CD4-positive, alpha-beta T cell treated with Interleukin-6 at 100 ng/mL for 8 hours (primary cell): ENCODE measurements at regions not wholly inside any gene's neighbourhood (a gene's known extent, or its start where the extent isn't known, plus 50 kb on each side); places are given as distances from the start of the nearest gene placed in this dataset.
"Not testable (repeated sequence)": the region's sequence is repeated elsewhere in the genome, so short reads cannot be mapped to it uniquely, and the experiment has no call there.

ENCODE experiments used
- DNase-seq: peaks from one replicate; pipeline ENCODE4 v3.0.0-alpha.2; 2020; ENCODE audit warnings: mixed read lengths, low spot score

DNA sequence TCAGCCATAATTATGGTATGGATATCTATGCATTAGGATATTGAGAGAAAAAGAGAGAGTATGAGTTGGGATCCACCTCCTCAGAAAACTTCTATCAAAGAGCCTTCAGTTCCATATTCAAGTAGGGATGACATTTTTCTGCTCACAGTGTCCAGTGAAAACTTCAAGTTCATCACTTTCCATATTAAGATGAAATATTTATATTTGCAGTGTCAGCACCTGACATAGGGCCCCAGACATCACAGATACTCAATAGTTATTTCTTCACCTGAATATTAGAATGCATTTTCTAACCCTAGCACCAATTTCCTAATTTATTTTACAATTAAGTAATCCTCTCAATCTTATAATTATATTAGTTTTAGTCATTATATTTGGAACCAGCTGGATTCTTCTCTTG, 318.0 kb upstream of the MGAT4C start:
- no peak for DNase-seq

DNA sequence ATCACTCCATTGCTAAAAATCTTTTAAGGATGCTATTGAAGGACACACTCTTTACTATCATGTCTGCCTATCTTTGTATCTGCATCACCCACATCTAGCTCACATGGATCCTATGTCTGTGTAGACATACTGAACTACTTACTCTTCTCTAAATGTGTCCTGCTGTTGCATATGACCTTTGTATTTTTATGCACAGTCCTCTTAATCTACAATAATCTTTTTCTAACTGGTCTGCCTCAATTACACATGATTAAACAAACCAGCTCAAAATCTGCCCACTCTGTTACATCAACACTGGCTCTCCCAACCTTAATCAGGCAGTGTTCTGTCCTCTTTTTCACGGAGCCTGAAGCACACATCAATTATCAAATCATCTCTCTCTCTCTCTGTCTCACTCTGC, 316.3 kb upstream of the MGAT4C start:
- DNase-seq: no peak

DNA sequence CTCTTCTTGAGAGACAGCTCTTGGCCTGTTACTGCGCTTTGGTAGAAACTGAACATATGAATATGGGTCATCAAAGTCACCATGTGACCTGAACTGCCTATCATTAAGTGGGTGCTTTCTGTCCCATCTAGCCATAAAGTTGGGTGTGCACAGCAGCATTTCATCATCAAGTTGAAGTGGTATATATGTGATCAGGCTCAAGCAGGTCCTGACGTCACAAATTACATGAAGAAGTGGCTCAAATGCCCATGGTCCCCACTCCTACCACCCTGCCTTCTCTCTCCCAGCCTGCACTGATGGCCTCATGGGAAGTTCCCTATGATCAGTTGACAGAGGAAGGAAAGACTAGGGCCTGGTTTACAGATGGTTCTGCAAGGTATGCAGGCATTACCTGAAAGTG, 308.8 kb upstream of the MGAT4C start:
- no peak for DNase-seq

DNA sequence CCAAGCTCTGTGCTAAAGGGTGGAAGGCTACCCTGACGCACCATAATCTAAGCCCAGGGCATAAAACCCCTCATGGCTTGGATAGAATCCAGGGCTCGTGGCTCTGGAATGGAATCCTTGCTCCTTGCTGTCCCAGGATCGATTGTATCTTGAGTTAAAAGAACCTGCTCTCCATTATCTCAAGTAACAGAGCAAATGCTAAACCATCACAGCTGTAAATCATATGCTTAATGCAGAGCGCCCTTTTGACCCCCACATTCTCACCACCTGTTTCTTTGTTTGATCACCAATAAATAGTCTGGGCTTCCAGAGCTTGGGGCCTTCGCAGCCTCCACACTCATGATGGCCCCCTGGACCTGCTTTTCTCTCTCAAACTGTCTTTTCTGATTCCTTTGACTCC, 299.3 kb upstream of the MGAT4C start:
- DNase-seq: not testable (repeated sequence)

DNA sequence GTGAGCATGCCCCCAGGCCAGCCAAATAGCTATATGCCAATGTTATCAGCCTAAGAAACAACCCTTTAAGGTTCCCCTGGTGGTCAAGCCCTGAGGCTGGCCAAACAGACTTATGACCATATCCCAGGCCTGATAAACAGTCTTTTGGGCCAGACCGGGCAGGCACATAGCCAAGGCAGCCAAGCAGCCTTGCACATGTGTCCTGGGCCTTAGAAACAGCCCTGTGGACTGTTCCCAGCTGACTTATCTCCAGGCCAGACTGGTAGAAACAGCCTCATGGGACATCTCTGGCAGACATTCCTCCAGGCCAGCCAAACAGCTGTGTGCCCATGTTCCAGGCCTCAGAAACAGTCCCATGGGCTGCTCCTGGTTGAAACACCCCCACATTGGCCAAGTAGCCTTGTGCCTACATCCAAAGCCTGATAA, 295.0 kb upstream of the MGAT4C start:
- DNase-seq: no peak

- DNase-seq: no peak
These were observed 294.3 kb upstream of the MGAT4C start for GRCh38 chr12:86550218-86551145.

DNA sequence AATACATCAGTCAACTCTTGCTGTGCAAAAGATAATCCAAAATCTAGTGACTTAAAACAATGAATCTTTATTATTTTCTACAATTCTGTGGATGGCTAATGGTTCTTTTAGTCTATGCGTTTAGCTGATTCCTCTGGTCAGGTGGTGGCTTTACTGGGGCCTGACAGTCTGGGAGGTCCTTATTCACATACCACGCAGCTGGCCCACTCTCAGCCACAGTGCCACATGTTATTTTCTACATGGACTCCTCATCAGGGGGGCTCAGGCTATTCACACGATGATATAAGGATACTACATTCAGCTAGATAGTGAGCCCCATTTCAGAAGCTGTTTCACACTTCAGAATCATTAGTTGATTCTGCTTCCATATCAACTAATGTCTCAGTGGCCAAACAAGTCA, 287.5 kb upstream of the MGAT4C start:
- no peak for DNase-seq

DNA sequence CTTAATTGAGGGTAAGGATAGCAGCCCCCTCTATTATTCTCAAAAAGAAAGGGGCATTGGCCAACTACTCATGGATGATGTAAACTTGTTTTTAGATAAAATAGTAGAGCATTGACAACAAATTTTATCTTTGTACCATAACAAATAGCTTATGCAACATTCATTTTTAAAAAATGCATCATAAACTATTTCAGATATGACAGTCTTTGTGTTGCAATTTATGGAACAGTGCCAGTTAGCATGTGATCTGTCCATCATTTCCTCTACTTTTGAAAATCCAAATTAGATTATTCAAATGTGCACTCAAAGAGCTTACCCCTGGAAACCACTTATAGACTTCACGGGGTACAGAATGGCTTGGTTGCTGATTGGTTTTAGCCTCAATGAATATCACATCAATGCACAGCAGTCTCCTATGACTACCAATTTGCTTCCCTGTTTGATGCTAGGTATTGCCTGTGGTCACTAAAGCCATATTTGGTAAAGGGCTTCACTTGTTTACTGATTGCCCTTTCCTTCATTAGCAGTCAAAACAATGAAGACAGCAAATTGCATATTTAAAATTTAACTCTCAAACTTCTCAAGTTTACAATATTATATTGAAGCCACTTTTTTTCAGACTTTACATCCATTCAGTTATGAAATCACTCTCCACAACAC, 274.9 kb upstream of the MGAT4C start:
- no peak for DNase-seq

- DNase-seq: no peak
These were observed 269.9 kb upstream of the MGAT4C start for GRCh38 chr12:86526060-86526595.

DNA sequence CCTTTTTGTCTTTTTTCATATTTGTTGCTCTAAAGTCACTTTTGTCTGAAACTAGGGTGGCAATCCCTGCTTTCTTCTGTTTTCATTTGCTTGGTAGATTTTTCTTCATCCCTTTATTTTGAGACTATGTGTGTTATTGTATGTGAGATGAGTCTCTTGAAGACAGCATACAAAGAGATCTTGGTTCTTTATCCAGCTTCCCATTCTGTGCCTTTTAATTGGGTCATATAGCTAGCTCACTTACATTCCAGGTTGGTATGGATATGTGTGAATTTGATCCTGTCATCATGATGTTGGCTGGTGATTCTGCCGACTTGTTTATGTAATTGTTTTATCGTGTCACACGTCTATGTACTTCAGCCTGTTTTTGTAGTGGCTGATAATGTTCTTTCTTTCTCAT, 267.7 kb upstream of the MGAT4C start:
- DNase-seq: no peak

- no peak for DNase-seq
These were observed 265.7 kb upstream of the MGAT4C start for GRCh38 chr12:86521870-86522269.

DNA sequence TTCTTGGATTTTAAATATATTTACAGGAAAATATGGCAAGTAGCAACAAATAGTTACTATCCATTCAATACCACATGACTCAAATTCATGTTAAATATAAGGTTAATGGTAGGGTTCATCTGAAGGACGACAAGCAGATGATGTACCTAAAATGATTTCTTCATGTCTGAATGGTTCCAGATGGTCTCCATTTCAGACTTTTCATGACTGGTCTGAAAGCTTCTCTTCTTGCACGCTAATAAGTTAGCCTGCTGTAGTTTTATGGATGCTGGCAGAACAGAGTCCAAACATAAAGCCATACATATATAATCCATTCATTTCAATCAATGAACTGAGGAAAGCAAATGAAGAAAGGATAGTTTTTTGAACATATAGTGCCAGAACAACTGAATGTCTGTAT, 257.0 kb upstream of the MGAT4C start:
- DNase-seq: no peak

DNA sequence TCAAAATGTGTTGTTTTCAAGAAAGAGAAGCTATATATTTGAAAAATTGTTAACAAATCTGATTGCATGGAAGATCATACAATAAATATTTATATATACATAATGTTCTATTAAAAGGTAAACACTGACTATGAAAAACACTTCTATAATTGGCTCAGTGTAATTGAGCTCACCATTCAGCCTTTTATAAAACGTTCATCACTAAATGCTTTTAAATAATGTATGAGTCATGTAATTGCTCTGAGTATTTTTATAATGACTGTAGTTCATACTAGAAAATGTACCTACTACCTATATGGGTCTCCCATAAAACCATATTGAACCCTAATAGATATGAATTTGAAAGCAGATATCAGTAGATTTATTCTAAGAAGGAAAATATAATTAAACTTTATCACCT, 240.4 kb upstream of the MGAT4C start:
- no peak for DNase-seq

- DNase-seq: no peak
These were observed 228.3 kb upstream of the MGAT4C start for GRCh38 chr12:86484473-86484872.

DNA sequence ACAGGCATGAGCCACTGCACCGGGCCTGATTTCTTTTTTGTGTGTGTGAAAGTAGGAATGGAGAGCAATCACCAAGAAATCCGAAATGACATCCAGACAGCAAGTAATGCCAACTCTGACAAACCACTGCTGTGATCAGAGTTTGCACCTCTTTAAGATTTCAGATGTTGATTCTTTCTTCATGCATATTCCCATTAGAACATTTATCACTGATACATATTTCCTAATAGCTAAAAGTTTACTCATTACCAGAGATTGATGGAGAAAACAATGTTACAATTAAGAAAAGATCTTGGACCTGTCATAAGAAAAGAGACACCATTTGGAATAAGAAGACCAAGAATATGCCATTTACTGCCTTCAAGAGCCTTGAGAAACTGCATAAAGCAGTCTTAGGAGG, 217.0 kb upstream of the MGAT4C start:
- no peak for DNase-seq

- no peak for DNase-seq
These were observed 200.6 kb upstream of the MGAT4C start for GRCh38 chr12:86456776-86457175.

DNA sequence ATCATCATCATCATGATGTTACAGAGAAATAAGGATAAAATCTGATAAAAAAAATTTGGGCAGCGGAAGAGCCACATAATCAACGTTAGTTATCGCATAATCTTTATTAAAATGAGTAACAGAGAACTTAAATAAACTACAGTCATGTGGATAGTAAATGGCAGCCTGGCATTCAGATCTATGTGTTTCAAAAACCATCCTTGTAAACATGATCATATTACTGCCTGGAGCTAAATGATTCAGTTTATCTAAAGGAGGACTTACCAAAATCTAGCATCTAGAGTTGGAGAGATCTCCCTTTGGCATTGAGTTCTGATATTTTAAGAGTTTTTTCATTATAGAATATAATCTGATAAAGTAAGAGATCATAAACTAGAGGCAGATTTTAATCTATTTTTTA, 200.1 kb upstream of the MGAT4C start:
- no peak for DNase-seq

DNA sequence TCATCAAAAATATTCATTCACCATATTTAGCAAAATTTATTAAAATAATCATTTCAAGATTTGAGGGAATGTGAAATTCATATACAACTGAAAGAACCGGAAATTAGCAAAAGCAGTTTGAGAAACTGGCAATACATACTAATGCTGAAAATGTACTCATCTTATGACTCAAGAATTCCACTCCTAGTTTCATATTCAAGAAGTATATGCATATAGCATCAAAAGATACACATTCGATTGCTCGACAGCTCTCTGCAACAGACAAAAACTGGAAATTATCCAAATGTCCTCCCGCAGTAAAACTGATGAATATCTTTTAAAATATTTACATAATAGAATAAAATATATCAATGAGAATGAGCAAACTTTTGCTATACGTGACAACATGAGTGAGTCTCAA, 189.2 kb upstream of the MGAT4C start:
- no peak for DNase-seq

- DNase-seq: no peak
These were observed 178.9 kb upstream of the MGAT4C start for GRCh38 chr12:86435053-86435452.

- DNase-seq: no peak
These were observed 173.6 kb upstream of the MGAT4C start for GRCh38 chr12:86429824-86430223.

GRCh38 chr12:86421333-86421732, 165.1 kb upstream of the MGAT4C start:
- no peak for DNase-seq

GRCh38 chr12:86414201-86414600, 158.0 kb upstream of the MGAT4C start:
- DNase-seq: no peak

DNA sequence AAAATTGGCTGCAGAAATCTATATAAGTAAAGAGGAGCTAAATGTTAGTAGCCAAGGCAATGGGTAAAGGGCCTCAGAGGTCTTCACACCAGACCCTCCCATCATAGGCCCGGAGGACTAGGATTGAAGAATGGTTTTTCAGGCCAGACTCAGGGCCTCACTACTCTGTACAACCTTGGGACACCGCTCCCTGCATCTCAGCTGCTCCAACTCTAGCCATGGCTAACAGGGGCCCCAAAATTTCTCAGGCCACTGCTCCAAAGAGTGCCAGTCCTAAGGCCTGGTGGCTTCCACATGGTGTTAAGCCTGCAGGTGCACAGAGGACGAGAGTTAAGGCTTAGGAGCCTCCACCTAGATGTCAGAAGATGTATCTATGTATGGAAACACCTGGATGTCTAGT, 155.5 kb upstream of the MGAT4C start:
- no peak for DNase-seq
